ENCODE measurements at regions not wholly inside any gene's neighbourhood (a gene's known extent, or its start where the extent isn't known, plus 50 kb on each side); places are given as distances from the start of the nearest gene placed in this dataset.

DNA sequence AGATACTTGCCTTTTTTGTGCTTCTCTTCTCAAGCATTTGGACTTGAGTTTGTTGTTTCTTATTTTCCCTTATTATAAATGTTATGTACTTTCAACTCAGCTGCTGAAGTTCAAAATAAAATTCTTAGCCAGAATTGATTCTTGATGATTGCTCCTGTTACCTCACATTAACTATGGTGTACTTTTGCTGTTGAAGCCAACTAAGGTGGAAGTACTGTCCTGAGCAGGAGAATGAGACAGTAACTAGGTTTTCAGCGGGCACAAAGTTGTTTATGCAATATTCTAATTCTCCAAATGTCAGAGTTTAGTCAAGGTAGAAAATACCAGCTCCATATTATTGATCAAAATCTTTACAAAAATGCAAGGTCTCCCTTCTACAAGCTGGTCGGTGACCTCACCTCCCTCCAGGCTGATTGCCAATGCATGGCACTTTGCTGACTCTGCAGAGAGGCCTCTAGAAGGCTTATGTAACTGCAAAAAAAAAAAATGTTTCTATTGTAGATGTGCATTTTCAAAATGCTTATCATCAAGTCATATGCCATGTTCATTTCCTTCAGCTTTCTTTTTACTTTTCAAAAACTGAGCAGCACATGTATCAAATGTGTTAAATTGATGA, 1783.5 kb upstream of the WWC1 start:
- DNase-seq = no peak

DNA sequence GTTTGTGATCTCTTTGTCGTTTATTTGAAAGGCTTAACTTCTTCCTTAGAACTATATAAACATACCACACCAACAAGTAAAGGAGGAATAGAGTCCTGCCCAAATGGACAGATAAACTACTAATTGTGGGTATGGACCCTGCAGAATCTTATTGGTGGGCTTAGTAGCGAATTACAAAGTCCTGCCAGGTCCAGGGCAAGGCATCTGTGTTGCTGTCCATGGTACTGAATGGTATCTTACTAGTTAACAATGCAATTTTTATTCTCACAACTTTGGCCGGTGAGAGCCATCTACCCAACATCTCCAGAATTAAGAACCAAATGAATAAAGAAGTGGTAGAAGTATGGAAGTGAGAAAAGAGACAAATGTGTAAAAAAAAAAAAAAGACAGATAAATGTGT, 1782.4 kb upstream of the WWC1 start:
- DNase-seq = no peak

GRCh38 chr5:166517976-166518375, 1773.5 kb upstream of the WWC1 start:
- no peak for DNase-seq

DNA sequence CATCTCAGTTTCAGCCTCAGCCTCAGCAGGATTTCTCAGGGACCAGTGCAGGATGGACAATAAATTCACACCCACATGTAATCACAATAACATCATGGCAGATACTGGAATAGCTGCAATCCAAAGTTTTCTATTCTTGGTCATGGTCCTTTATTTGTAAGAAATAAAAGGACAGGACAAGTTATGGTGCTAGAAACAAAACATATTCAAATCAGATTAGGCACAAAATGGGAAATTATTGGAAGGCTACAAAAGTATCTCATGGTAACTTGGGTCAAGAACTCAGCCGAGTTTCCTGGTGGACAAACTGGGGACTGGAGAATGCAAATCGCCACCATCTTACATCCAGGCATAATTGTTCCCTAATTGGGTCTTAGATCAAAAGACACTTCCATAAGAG, 1768.2 kb upstream of the WWC1 start:
- DNase-seq = no peak

DNA sequence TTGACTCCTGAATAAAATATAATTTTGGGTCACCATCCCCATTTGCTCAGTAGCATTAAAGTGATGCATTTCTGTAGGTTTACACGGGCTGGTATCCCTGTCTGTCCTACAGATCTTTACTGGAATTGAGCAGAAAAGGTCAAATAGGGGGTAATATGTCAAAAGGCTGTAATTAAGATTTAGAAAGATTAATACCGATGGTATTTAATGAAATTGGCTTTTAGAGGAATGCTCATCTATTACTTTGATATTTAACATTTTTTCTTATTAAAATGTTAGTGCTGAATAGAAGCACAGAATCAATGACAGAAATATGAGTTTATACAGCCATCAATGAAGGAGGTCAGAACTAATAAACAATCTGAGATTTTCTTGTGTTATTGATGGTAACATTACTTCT, 1762.2 kb upstream of the WWC1 start:
- DNase-seq = no peak

GRCh38 chr5:166532456-166533220, 1758.8 kb upstream of the WWC1 start:
- DNase-seq = no peak

DNA sequence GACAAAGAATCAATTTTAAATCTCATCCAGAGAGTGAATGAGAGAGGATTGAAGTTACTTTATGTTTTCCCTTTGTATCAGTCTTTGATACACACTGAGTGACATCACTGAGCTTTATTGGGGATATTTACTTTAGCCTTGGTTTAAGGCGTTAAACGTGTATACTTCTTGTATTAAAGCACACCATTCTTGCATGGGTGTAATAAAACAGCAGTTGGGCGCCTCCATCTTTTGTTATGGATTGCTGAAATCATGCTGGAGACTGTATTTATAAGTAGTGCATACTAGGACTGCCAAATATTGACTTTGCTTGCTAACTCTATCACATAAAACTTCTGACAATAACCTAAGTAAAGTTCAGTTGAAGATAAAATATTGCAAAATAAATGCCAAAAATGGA, 1755.8 kb upstream of the WWC1 start:
- DNase-seq = no peak

GRCh38 chr5:166540156-166540555, 1751.3 kb upstream of the WWC1 start:
- no peak for DNase-seq

GRCh38 chr5:166551384-166551783, 1740.1 kb upstream of the WWC1 start:
- DNase-seq = no peak

GRCh38 chr5:166553778-166554177, 1737.7 kb upstream of the WWC1 start:
- DNase-seq = no peak

- no peak for DNase-seq
Measured at GRCh38 chr5:166561759-166562158, 1729.7 kb upstream of the WWC1 start.

DNA sequence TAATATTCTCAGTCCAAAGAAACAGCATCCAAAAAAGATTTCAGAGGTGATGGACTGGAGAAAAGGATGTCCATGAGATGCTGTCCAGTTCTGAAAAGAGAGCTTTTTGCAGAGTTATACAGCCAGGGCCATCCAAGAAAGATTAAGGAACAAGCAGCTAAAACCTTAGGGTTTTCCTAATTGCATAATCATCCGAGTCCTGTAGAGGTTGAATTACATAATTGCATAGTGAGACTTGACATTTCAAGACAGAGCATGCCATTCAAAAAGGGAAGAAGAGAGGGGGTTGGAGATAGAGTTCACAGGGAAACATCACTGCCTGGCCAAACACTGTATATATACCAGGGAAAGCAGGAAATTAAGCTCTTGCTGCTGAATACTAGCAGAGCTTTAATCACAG, 1729.2 kb upstream of the WWC1 start:
- DNase-seq = no peak

- no peak for DNase-seq
Measured at GRCh38 chr5:166566725-166567124, 1724.7 kb upstream of the WWC1 start.

DNA sequence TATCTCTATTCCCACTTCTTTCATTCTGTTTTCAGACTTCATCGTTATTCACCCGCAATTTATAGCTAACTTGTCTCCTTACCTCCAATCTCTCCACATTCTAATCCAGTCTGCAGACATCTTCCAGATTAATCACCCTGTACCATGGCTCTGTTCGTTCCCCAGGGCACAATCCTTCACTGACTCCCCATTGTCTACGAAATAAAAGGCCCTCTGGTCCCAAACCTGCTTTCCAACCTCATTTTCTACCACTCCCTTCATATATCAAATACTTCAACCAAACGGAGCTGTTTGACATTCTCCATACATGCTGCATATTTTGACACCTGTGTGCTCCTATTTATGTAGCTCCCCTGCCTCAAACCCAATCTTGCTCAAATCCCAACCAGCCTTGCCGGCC, 1720.6 kb upstream of the WWC1 start:
- DNase-seq = no peak

DNA sequence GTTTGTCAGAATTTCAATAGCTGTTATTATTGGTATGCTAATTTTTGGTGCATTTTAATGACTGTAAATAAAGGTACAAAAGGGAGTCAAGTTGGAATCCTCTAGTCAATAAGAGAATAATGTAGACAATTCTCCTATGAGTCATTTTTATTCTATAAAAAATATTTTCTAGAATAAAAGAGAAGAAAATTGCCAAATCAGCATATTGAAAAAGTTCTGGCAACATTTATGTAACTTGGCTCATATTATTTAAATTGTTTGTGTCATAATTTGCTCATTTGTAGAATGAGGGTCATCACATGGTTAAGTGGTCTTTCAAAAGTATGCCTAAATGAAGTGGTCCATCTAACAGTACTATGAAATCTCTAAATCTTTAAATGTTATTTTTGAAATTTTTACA, 1719.8 kb upstream of the WWC1 start:
- no peak for DNase-seq

DNA sequence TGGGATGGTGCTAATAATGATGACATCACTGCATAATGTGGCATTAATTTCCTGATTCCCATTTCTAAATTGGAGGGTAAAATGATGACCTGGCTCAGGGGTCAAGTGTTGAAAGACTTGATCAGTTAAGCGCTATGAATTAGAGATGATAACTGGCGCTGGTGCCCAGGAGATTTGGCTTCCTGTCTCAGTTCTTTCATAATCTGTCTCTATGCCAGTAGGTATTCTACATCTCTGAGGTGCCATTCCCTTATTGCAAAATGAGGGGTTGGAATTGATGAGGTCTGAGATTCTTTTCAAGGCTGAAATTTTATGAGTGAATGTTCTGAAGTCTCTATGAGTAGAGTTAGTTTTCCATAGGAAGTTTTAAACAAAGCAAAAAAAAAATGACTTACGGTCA, 1715.1 kb upstream of the WWC1 start:
- no peak for DNase-seq

DNA sequence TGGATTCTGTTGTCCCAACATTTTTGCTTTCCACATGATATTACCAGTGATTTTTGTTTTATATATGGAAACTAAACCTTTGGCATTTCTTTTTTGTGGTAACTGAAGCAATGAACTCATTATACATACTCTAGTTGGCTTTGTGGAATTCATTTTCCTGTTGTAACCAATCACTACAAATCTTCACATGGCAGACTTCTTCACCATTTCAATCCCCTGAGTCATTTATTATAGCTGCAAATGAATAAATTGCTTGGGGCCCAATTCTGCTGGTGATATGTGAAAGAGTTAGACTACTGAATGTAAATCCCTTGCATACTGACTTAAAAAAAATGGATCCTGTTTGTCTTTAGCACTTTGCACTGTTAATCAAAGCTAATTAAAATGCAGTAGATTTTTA, 1709.6 kb upstream of the WWC1 start:
- DNase-seq = no peak

DNA sequence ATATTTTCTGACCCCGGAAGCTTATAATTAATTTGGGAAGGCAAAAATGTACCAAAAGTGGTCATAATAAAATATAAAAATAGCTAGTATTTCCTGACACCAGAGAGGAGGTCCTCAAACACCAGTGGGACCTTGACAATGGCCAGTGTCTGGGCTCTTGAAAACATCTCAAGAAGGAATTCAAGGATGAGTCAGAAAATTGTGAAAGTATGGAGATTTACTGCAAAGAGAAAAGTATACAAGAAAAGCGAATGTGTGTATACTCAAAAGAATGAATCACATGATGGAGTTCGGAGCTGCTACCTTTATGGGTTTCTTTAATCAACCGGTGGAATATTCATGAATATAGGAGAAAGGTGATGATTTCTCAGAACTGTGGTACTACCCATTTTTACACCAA, 1709.0 kb upstream of the WWC1 start:
- no peak for DNase-seq

DNA sequence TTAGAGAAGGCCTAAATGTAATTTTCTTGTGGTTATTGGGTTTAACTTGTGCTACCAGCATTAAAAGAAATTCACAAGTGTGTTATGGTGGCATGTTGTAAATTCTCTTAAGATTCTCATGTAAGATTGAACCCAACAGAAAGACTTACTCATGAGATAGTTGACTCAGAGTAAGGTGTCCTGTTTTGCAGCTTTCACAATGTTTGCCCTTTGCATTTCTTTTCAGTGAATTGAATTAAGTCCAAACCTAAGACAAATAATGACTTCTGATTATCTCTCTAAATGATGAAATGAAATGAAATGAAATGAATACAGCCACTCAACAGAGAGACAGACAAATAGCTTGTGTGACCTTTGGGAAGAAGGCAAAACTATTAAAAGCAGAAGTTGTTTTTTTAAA, 1696.9 kb upstream of the WWC1 start:
- no peak for DNase-seq

GRCh38 chr5:166595274-166595951, 1696.0 kb upstream of the WWC1 start:
- no peak for DNase-seq

DNA sequence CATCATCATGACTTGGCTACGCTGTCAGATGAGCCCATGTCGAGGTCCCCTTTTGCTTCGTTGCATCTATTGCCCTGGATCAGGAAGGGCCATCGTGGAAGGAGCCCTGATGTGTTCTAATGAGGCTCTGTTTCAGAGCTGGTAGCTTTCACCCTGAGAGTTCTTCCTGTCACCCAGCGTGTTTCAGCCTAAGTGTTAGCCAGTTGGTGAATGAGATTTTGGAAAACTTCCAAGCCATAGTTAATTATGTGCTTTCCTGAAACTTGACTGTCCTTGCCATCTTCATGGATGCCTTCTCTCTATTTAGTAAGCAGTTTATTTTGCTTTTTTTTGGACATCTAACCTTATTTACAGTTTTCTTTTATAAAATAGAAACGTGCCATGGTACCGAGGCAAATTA, 1695.4 kb upstream of the WWC1 start:
- no peak for DNase-seq

DNA sequence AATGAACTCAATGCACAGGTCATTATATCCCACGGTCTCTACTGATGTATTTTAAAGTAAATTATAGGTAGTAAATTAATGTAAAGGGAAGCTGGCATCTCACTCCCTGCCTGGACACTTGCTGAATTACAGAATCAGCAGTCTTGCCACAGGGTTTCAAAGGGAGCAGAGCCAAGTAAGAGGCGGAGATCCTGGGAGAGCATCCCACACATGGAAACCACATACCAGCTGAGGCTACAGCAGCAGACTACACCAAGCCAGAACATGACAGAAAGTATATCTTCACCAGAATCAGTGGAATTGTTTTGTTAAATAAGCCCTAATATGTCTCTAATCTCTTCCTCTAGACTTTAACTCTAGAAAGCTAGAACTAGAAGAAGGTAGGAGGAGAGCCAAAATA, 1689.2 kb upstream of the WWC1 start:
- no peak for DNase-seq

DNA sequence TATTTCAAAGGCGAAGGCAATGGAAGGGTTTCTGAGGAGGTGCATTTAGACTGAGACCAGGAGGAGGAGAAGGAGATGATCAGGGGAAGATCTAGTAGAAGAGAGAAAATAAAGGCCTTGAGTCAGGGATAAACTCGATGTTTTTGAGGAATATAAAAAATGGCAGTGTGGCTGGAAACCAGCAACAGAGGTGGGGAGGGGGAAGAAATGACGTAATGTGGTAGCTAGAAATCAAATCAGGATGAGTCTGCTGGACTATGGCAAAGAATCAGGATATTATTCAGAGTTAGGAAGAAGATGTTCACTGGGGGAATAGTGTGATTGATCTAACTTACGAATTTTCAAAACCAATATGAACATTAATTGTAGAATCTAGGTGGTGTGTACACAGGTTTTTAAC, 1673.9 kb upstream of the WWC1 start:
- no peak for DNase-seq

DNA sequence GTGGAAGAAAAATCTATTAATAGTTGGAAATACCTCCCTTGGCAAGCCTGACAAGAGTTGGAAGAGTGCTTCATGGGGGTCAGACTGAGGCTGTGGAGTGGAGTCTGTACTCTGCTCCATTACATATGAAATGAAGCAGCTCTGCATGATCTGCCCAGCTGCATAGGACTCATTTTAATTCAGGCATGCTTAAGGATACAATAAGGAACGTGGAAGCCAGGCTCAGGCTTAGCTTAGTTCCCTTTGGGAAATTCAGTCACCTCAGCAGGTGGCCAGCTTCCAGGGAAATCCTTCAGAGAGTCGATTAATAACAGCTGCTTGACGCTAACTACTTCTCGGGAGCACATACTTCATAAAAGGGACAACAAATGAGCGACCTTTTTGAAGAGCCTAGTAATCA, 1672.9 kb upstream of the WWC1 start:
- no peak for DNase-seq

DNA sequence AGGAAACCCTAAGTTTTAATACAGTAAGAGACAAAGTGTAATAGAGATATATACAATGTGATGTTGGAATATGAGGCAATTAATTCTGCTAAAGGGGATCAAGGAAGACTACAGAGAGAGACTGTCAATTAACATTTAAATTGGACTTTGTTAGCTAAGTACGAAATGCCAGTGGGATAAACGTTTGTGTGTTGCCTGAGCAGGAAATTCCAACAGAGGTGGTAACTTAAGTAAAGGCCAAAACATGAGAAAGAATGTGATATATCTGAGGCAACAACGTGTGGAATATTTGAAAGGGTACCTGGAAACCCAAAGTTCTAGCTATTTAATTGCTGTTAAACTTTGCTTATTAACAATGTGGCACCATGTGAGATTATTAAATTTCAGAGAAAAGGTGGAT, 1666.9 kb upstream of the WWC1 start:
- no peak for DNase-seq

Measured in stimulated activated CD4-positive, alpha-beta T cell treated with anti-CD3 and anti-CD28 coated beads, Interleukin-2, amount 100 ng/mL, for 48 hours (primary cell).